ENCODE measurements at regions not wholly inside any gene's neighbourhood (a gene's known extent, or its start where the extent isn't known, plus 50 kb on each side); places are given as distances from the start of the nearest gene placed in this dataset.

DNA sequence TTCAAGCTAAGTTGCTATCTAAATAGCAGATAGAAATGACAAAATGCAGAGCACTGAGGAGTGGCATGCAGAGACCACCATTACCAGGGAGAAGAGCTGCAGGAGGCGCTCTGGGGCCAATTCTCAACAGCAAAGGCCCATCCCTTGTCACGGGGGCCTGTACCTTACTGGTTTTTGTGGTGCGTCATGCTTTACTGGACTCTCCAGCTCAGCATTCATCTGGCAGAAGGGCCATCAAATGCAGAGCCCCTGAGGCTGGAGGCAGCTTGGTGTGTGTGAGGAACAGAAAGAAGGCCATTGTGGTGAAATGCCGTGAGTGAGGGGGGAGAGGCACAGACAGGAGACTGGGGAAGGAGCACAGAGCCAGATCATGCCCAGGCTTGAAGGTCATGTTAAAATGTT, 56.5 kb upstream of the NAV2 start:
- no peak for TF ChIP-seq CTCF (IDR thresholded peaks at IDR 0.05)
- no peak for TF ChIP-seq POLR2A (IDR thresholded peaks at IDR 0.05)

All from esophagus squamous epithelium (tissue), 4 donors.